ENCODE measurements at regions not wholly inside any gene's neighbourhood (a gene's known extent, or its start where the extent isn't known, plus 50 kb on each side); places are given as distances from the start of the nearest gene placed in this dataset.

- Histone ChIP-seq H3K9ac (ENCODE audit: low read depth, low read length, poor library complexity, severe bottlenecking) (peak overlapping the region; percentile 30), H3K4me1 (ENCODE audit: insufficient read depth, low read length, poor library complexity, severe bottlenecking) (peaks cover 29% of the 10 kb centered on the region), H3K9me3 (ENCODE audit: insufficient read depth, low read depth, low read length) (no peaks in the 10 kb centered on the region), H3K9me2 (replicated peaks; ENCODE audit: low read depth, low read length) (no peaks in the 10 kb centered on the region), H3K79me2 (ENCODE audit: insufficient read depth, low read length) (no peaks in the 10 kb centered on the region), H3K27me3 (ENCODE audit: insufficient read depth, low read length, poor library complexity, severe bottlenecking) (no peaks in the 10 kb centered on the region), H3K36me3 (ENCODE audit: insufficient read depth, low read length) (no peaks in the 10 kb centered on the region), H3K4me3 (ENCODE audit: low read length, poor library complexity, severe bottlenecking) (peak overlapping the region; percentile 72), H3K4me2 (ENCODE audit: low read depth, low read length, poor library complexity, severe bottlenecking) (peak overlapping the region; percentile 75), H4K20me1 (ENCODE audit: insufficient read depth, low read length, poor library complexity, severe bottlenecking) (no peaks in the 10 kb centered on the region), H3F3A (ENCODE audit: low read depth) (no peaks in the 10 kb centered on the region; the same call in 1 of the 2 replicates), H2AFZ (ENCODE audit: low read length) (peak overlapping the region; percentile 73)
- TF ChIP-seq EZH2phosphoT487 (IDR thresholded peaks at IDR 0.05; ENCODE audit: borderline replicate concordance) (no peak), CTCF (conservative IDR thresholded peaks at IDR 0.05; ENCODE audit: low read length) (no peak)
These were observed 96.4 kb downstream of the CDCA7 start for GRCh38 chr2:173451118-173451517.

GRCh38 chr2:173451941-173452340 lies 97.3 kb downstream of the CDCA7 start:
- Histone ChIP-seq H3K79me2 (ENCODE audit: insufficient read depth, low read length) (no peaks in the 10 kb centered on the region), H4K20me1 (ENCODE audit: insufficient read depth, low read length, poor library complexity, severe bottlenecking) (no peaks in the 10 kb centered on the region), H3K4me2 (ENCODE audit: low read depth, low read length, poor library complexity, severe bottlenecking) (peak overlapping the region; percentile 75), H3F3A (ENCODE audit: low read depth) (no peaks in the 10 kb centered on the region; the same call in 1 of the 2 replicates), H3K36me3 (ENCODE audit: insufficient read depth, low read length) (no peaks in the 10 kb centered on the region), H3K4me3 (ENCODE audit: low read length, poor library complexity, severe bottlenecking) (peak overlapping the region; percentile 72), H2AFZ (ENCODE audit: low read length) (0 out of 2 replicates have a peak overlapping the region, but pooled peaks have one; percentile 73), H3K4me1 (ENCODE audit: insufficient read depth, low read length, poor library complexity, severe bottlenecking) (peaks cover 29% of the 10 kb centered on the region), H3K27me3 (ENCODE audit: insufficient read depth, low read length, poor library complexity, severe bottlenecking) (no peaks in the 10 kb centered on the region), H3K9ac (ENCODE audit: low read depth, low read length, poor library complexity, severe bottlenecking) (no peak overlapping the region), H3K9me3 (ENCODE audit: insufficient read depth, low read depth, low read length) (no peaks in the 10 kb centered on the region), H3K9me2 (replicated peaks; ENCODE audit: low read depth, low read length) (no peaks in the 10 kb centered on the region)
- TF ChIP-seq CTCF (conservative IDR thresholded peaks at IDR 0.05; ENCODE audit: low read length) = no peak
- no peak for TF ChIP-seq EZH2phosphoT487 (IDR thresholded peaks at IDR 0.05; ENCODE audit: borderline replicate concordance)

GRCh38 chr2:173452416-173452815 lies 97.7 kb downstream of the CDCA7 start:
- H3F3A ChIP-seq (ENCODE audit: low read depth) = no peaks in the 10 kb centered on the region; the same call in 1 of the 2 replicates
- H3K9me2 ChIP-seq (replicated peaks; ENCODE audit: low read depth, low read length) = no peaks in the 10 kb centered on the region
- H3K4me2 ChIP-seq (ENCODE audit: low read depth, low read length, poor library complexity, severe bottlenecking) = peak overlapping the region; percentile 75
- TF ChIP-seq EZH2phosphoT487 (IDR thresholded peaks at IDR 0.05; ENCODE audit: borderline replicate concordance) = no peak
- no peak for TF ChIP-seq CTCF (conservative IDR thresholded peaks at IDR 0.05; ENCODE audit: low read length)
- H3K36me3 ChIP-seq (ENCODE audit: insufficient read depth, low read length) = no peaks in the 10 kb centered on the region
- no peak overlapping the region for H2AFZ ChIP-seq (ENCODE audit: low read length)
- H4K20me1 ChIP-seq (ENCODE audit: insufficient read depth, low read length, poor library complexity, severe bottlenecking) = no peaks in the 10 kb centered on the region
- H3K79me2 ChIP-seq (ENCODE audit: insufficient read depth, low read length) = no peaks in the 10 kb centered on the region
- no peaks in the 10 kb centered on the region for H3K9me3 ChIP-seq (ENCODE audit: insufficient read depth, low read depth, low read length)
- H3K27me3 ChIP-seq (ENCODE audit: insufficient read depth, low read length, poor library complexity, severe bottlenecking) = no peaks in the 10 kb centered on the region
- H3K4me3 ChIP-seq (ENCODE audit: low read length, poor library complexity, severe bottlenecking) = no peak overlapping the region
- peaks cover 29% of the 10 kb centered on the region for H3K4me1 ChIP-seq (ENCODE audit: insufficient read depth, low read length, poor library complexity, severe bottlenecking)
- H3K9ac ChIP-seq (ENCODE audit: low read depth, low read length, poor library complexity, severe bottlenecking) = no peak overlapping the region
